Panc1 (cell line): ENCODE measurements at regions not wholly inside any gene's neighbourhood (a gene's known extent, or its start where the extent isn't known, plus 50 kb on each side); places are given as distances from the start of the nearest gene placed in this dataset.

Experiments used
- POLR2AphosphoS5 ChIP-seq: IDR thresholded peaks from 2 replicates; pipeline ENCODE4 v1.6.1; 2012; ENCODE audit warnings: mild to moderate bottlenecking, low read depth, low read length, moderate library complexity
- TF ChIP-seq, protein P1 (sequence below): fragments of 450-650 bp; IDR thresholded peaks from 2 replicates; pipeline ENCODE4 v1.5.1; 2017; ENCODE audit warnings: mild to moderate bottlenecking
- TF ChIP-seq, protein P2 (sequence below), 2 experiments: IDR thresholded peaks; 2 replicates each; pipeline ENCODE4 v1.6.1; 2011 to 2012; ENCODE audit warnings: low read depth in 2 of 2, control low read depth in 1 of 2, low read length in 1 of 2, mild to moderate bottlenecking in 1 of 2, moderate library complexity in 1 of 2; ENCODE audit not compliant: insufficient read depth in 1 of 2

DNA sequence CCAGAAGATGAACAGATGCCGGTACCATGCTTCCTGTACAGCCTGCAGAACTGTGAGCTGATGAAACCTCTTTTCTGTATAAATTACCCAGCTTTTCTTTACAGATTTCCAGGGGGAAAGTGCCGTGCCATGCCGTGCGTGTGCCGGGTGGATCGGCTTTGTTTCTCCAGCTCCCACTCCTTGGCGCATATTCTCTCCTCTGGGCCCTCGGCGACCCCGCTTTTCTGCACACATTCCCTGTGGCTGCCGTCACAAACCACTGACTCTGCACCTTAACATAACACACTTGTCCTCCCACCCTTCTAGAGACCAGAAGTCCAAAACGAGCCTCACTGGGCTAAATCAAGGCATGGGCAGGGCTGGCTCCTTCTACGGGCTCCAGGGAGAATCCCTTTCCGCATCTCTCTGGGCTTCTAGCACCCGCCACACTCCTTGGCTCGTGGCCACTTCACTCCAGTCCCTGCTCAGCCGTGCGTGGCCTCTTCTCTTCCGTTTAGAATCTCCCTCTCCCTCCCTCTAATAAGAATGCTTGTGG, 164.9 kb downstream of the C16orf95 start:
- TF ChIP-seq, protein P1, sequence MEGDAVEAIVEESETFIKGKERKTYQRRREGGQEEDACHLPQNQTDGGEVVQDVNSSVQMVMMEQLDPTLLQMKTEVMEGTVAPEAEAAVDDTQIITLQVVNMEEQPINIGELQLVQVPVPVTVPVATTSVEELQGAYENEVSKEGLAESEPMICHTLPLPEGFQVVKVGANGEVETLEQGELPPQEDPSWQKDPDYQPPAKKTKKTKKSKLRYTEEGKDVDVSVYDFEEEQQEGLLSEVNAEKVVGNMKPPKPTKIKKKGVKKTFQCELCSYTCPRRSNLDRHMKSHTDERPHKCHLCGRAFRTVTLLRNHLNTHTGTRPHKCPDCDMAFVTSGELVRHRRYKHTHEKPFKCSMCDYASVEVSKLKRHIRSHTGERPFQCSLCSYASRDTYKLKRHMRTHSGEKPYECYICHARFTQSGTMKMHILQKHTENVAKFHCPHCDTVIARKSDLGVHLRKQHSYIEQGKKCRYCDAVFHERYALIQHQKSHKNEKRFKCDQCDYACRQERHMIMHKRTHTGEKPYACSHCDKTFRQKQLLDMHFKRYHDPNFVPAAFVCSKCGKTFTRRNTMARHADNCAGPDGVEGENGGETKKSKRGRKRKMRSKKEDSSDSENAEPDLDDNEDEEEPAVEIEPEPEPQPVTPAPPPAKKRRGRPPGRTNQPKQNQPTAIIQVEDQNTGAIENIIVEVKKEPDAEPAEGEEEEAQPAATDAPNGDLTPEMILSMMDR: no peak
- TF ChIP-seq, protein P2, sequence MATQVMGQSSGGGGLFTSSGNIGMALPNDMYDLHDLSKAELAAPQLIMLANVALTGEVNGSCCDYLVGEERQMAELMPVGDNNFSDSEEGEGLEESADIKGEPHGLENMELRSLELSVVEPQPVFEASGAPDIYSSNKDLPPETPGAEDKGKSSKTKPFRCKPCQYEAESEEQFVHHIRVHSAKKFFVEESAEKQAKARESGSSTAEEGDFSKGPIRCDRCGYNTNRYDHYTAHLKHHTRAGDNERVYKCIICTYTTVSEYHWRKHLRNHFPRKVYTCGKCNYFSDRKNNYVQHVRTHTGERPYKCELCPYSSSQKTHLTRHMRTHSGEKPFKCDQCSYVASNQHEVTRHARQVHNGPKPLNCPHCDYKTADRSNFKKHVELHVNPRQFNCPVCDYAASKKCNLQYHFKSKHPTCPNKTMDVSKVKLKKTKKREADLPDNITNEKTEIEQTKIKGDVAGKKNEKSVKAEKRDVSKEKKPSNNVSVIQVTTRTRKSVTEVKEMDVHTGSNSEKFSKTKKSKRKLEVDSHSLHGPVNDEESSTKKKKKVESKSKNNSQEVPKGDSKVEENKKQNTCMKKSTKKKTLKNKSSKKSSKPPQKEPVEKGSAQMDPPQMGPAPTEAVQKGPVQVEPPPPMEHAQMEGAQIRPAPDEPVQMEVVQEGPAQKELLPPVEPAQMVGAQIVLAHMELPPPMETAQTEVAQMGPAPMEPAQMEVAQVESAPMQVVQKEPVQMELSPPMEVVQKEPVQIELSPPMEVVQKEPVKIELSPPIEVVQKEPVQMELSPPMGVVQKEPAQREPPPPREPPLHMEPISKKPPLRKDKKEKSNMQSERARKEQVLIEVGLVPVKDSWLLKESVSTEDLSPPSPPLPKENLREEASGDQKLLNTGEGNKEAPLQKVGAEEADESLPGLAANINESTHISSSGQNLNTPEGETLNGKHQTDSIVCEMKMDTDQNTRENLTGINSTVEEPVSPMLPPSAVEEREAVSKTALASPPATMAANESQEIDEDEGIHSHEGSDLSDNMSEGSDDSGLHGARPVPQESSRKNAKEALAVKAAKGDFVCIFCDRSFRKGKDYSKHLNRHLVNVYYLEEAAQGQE (IDR thresholded peaks at IDR 0.05; ENCODE audit: insufficient read depth in 1 of 2, low read depth in 2 of 2, low read length in 1 of 2): no peak
- no peak for TF ChIP-seq POLR2AphosphoS5
